ENCODE measurements at regions not wholly inside any gene's neighbourhood (a gene's known extent, or its start where the extent isn't known, plus 50 kb on each side); places are given as distances from the start of the nearest gene placed in this dataset.

- peaks cover 0 to 5% (median 0%) of the 10 kb centered on the region in 7 donors for H3K27me3 ChIP-seq
- WGBS, 2 donors, result 73 to 78% methylated on average over 2 of the region's 2 CpGs
- no peaks in the 10 kb centered on the region for H3K36me3 ChIP-seq
- no peaks in the 10 kb centered on the region for H3K9me3 ChIP-seq
- H3K4me1 ChIP-seq, result peaks cover 0 to 5% (median 0%) of the 10 kb centered on the region in 9 donors
- ATAC-seq, result no peak
- DNase-seq, result no peak
- no peak overlapping the region for H3K27ac ChIP-seq
- TF ChIP-seq, protein P1, sequence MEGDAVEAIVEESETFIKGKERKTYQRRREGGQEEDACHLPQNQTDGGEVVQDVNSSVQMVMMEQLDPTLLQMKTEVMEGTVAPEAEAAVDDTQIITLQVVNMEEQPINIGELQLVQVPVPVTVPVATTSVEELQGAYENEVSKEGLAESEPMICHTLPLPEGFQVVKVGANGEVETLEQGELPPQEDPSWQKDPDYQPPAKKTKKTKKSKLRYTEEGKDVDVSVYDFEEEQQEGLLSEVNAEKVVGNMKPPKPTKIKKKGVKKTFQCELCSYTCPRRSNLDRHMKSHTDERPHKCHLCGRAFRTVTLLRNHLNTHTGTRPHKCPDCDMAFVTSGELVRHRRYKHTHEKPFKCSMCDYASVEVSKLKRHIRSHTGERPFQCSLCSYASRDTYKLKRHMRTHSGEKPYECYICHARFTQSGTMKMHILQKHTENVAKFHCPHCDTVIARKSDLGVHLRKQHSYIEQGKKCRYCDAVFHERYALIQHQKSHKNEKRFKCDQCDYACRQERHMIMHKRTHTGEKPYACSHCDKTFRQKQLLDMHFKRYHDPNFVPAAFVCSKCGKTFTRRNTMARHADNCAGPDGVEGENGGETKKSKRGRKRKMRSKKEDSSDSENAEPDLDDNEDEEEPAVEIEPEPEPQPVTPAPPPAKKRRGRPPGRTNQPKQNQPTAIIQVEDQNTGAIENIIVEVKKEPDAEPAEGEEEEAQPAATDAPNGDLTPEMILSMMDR (IDR thresholded peaks at IDR 0.05), result no peak
- intact Hi-C loops (cut with DNase I), result loop anchor here in 1 of 10 donors (10.0 kb wide), 1 partner anchor 98 kb away; no protein-coding TSS in a partner anchor
- H3K4me3 ChIP-seq, result no peak overlapping the region
Observed at GRCh38 chr9:21682981-21683380, 119.5 kb upstream of the MTAP start.

GRCh38 chr9:21683484-21684175, 118.8 kb upstream of the MTAP start:
- H3K27ac ChIP-seq, result no peak overlapping the region
- peaks cover 0 to 5% (median 0%) of the 10 kb centered on the region in 7 donors for H3K27me3 ChIP-seq
- 65 to 69% methylated on average over 4 of the region's 4 CpGs for WGBS, 2 donors
- peaks cover 0 to 5% (median 0%) of the 10 kb centered on the region in 9 donors for H3K4me1 ChIP-seq
- intact Hi-C loops (cut with DNase I), result loop anchor here in 1 of 10 donors (10.0 kb wide), 1 partner anchor 99 kb away; no protein-coding TSS in a partner anchor
- H3K36me3 ChIP-seq, result no peaks in the 10 kb centered on the region
- H3K4me3 ChIP-seq, result no peak overlapping the region
- DNase-seq (no peak), ATAC-seq (no peak)
- TF ChIP-seq, protein P1 (IDR thresholded peaks at IDR 0.05), result no peak
- no peaks in the 10 kb centered on the region for H3K9me3 ChIP-seq

DNA sequence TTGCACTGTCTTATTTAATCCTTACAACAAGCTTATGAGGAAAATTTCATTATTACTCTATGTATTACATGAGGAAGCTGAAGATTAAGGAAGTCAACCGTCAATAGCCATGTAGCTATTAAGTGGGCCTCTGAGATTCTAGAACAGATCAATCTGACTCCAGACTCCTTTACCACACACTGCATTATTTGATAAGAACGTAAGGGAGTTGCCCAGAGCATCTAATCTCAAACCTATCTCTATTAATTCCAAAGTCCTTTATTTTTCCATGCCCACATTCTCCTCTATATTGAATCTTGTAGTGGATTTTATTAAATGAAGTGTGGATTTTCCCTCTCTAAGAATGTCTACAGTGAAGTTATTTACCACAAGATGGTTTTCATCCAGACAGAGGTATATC, 118.2 kb upstream of the MTAP start:
- intact Hi-C loops (cut with DNase I), result loop anchor here in 1 of 10 donors (10.0 kb wide), 1 partner anchor 99 kb away; no protein-coding TSS in a partner anchor
- peaks cover 0 to 5% (median 0%) of the 10 kb centered on the region in 7 donors for H3K27me3 ChIP-seq
- no peak for ATAC-seq

DNA sequence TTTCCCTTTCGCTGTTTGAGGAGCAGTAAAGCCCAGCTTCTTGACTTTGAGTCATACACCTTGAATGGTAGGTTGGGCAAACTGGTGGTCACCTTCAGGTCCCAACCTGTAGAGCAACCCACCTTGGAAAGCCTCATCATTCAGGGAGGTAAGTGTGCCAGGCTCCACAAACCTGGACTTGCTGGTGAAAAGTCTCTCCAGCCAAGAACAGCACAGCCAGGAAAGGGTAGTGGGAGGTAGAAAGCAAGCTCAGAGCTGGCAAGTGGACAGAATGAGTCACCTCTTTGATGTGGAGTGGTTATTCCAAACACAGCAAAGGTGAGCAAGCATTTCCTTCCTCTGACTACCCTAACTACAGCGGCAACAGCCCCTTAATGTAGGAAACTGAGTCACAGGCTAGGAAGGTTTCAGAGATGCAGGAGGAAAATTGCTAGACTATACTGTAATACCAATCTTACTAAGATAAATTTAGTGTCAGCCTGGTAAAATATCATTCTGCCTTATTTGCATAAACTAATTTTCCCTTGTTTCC, 117.5 kb upstream of the MTAP start:
- ATAC-seq (peak in 1 of 8 donors; percentile 44), DNase-seq (no peak)
- 57 to 67% methylated on average over 2 of the region's 2 CpGs for WGBS, 2 donors
- no peaks in the 10 kb centered on the region for H3K9me3 ChIP-seq
- H3K4me1 ChIP-seq, result peaks cover 0 to 5% (median 0%) of the 10 kb centered on the region in 9 donors
- H3K27ac ChIP-seq, result no peak overlapping the region
- TF ChIP-seq, protein P1 (IDR thresholded peaks at IDR 0.05), result no peak
- H3K4me3 ChIP-seq, result no peak overlapping the region
- intact Hi-C loops (cut with DNase I), result loop anchor here in 1 of 10 donors (10.0 kb wide), 1 partner anchor 100 kb away; no protein-coding TSS in a partner anchor
- H3K36me3 ChIP-seq, result no peaks in the 10 kb centered on the region
- peaks cover 0 to 5% (median 0%) of the 10 kb centered on the region in 7 donors for H3K27me3 ChIP-seq

More for the DNA sequence above, 118.2 kb upstream of the MTAP start:
- no peaks in the 10 kb centered on the region for H3K9me3 ChIP-seq
- H3K36me3 ChIP-seq, result no peaks in the 10 kb centered on the region
- H3K4me1 ChIP-seq, result peaks cover 0 to 5% (median 0%) of the 10 kb centered on the region in 9 donors
- no peak overlapping the region for H3K27ac ChIP-seq
- DNase-seq, result no peak
- 56 to 59% methylated on average over 2 of the region's 2 CpGs for WGBS, 2 donors
- TF ChIP-seq, protein P1 (IDR thresholded peaks at IDR 0.05), result no peak
- H3K4me3 ChIP-seq, result no peak overlapping the region

Data from heart right ventricle (tissue), 16 donors.